ENCODE measurements at regions not wholly inside any gene's neighbourhood (a gene's known extent, or its start where the extent isn't known, plus 50 kb on each side); places are given as distances from the start of the nearest gene placed in this dataset.

DNA sequence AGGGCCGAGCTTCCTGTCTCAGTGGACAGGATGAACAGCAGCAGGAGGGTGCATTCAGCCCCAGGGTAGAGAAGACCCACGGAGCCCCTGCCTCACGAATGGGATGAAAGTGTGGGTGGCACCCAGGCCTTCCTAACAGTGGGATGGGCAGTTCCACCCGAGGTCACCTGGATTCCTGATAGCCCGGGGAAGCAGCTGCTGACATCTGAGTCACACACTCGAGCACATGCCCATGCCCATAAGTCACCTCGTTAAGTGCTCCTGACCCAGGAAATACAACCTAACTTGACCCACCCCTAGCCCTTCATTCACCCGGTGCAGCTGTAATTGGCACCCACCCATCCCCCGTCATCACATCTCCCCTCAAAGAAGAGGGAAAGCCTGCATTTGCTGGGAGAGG, 85.3 kb upstream of the FOXF1 start:
- DNase-seq (ENCODE audit: insufficient read length) = no peak
- TF ChIP-seq POLR2A (IDR thresholded peaks at IDR 0.05; ENCODE audit: low read depth, low read length) = no peak
- TF ChIP-seq TAF1 (IDR thresholded peaks at IDR 0.05; ENCODE audit: borderline replicate concordance, low read depth, low read length) = no peak
- TF ChIP-seq POLR2AphosphoS5 (IDR thresholded peaks at IDR 0.05; ENCODE audit: low read depth, low read length) = no peak
- FAIRE-seq = no peak

- no peak for FAIRE-seq
- DNase-seq (ENCODE audit: insufficient read length) = no peak
- TF ChIP-seq TAF1 (IDR thresholded peaks at IDR 0.05; ENCODE audit: borderline replicate concordance, low read depth, low read length) = no peak
- TF ChIP-seq POLR2AphosphoS5 (IDR thresholded peaks at IDR 0.05; ENCODE audit: low read depth, low read length) = no peak
- TF ChIP-seq POLR2A (IDR thresholded peaks at IDR 0.05; ENCODE audit: low read depth, low read length) = no peak
These were observed 84.2 kb upstream of the FOXF1 start for GRCh38 chr16:86426063-86426642.

DNA sequence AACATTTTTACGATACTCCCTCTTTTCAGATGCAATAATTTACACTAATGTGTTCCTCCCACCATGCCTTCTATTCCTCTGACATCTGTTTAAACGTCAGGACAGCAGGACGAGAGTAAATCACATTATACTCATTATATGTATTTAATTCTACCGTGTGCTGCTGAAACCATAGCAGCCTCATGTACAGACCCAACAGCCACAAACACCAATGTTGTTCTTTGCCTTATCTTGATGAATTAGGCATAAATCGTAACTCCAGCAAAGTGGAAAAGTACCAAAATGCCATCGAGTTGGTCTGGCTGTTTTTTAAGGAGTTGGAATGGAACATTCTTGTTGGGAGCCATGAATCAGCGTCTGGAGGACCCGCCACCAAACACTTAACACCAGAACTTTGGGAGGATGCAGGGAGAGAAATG, 82.9 kb upstream of the FOXF1 start:
- no peak for DNase-seq (ENCODE audit: insufficient read length)
- FAIRE-seq = no peak
- TF ChIP-seq TAF1 (IDR thresholded peaks at IDR 0.05; ENCODE audit: borderline replicate concordance, low read depth, low read length) = no peak
- TF ChIP-seq POLR2AphosphoS5 (IDR thresholded peaks at IDR 0.05; ENCODE audit: low read depth, low read length) = no peak
- no peak for TF ChIP-seq POLR2A (IDR thresholded peaks at IDR 0.05; ENCODE audit: low read depth, low read length)

GRCh38 chr16:86428729-86429517, 81.4 kb upstream of the FOXF1 start:
- FAIRE-seq = no peak
- no peak for DNase-seq (ENCODE audit: insufficient read length)
- TF ChIP-seq TAF1 (IDR thresholded peaks at IDR 0.05; ENCODE audit: borderline replicate concordance, low read depth, low read length) = no peak
- no peak for TF ChIP-seq POLR2AphosphoS5 (IDR thresholded peaks at IDR 0.05; ENCODE audit: low read depth, low read length)
- no peak for TF ChIP-seq POLR2A (IDR thresholded peaks at IDR 0.05; ENCODE audit: low read depth, low read length)

DNA sequence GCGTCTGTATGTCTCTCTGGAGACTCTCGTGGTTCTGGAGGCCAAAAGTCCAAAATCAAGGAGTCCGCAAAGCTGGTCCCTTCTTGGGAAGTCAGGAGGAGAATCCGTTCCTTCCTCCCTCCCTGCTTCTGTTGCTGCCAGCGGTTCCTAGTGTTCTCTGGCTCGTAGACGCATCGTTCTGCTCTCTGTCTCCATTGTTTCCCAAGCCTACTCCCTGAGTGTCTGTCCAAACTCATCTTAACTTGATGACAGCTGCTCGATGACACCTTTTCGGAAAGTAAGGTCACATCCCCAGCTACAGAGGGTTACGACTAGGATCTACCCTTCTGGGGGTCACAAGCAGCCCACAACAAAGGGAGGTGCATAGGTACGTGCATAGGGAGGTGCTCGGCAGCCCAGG, 80.7 kb upstream of the FOXF1 start:
- FAIRE-seq = no peak
- no peak for DNase-seq (ENCODE audit: insufficient read length)
- TF ChIP-seq TAF1 (IDR thresholded peaks at IDR 0.05; ENCODE audit: borderline replicate concordance, low read depth, low read length) (no peak), POLR2A (IDR thresholded peaks at IDR 0.05; ENCODE audit: low read depth, low read length) (no peak), POLR2AphosphoS5 (IDR thresholded peaks at IDR 0.05; ENCODE audit: low read depth, low read length) (no peak)

GRCh38 chr16:86430814-86431213, 79.5 kb upstream of the FOXF1 start:
- FAIRE-seq = no peak

DNA sequence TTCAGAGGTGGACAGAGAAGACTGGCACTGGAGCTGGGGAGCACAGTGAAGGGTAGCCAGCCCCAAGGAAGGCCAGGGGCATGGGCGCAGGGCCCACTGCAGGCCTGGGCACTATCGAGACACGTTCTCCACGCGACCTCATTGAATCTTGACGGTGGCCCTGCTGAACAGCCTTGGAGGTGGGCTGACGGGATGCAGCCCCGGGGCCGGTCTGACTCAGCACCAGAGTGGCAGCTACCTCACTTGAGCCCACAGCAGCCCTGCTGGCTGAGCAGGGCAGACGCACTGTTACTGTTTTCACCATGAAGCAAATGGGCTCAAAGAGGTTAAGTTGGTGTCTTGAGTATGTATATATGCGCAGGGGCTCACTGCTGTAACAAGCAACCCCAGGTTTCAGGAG, 78.8 kb upstream of the FOXF1 start:
- TF ChIP-seq TAF1 (IDR thresholded peaks at IDR 0.05; ENCODE audit: borderline replicate concordance, low read depth, low read length) (no peak), POLR2AphosphoS5 (IDR thresholded peaks at IDR 0.05; ENCODE audit: low read depth, low read length) (no peak), POLR2A (IDR thresholded peaks at IDR 0.05; ENCODE audit: low read depth, low read length) (no peak)
- FAIRE-seq (no peak), DNase-seq (ENCODE audit: insufficient read length) (no peak)

More at GRCh38 chr16:86430814-86431213, 79.5 kb upstream of the FOXF1 start:
- DNase-seq (ENCODE audit: insufficient read length) = no peak
- no peak for TF ChIP-seq POLR2A (IDR thresholded peaks at IDR 0.05; ENCODE audit: low read depth, low read length)
- no peak for TF ChIP-seq TAF1 (IDR thresholded peaks at IDR 0.05; ENCODE audit: borderline replicate concordance, low read depth, low read length)
- no peak for TF ChIP-seq POLR2AphosphoS5 (IDR thresholded peaks at IDR 0.05; ENCODE audit: low read depth, low read length)

DNA sequence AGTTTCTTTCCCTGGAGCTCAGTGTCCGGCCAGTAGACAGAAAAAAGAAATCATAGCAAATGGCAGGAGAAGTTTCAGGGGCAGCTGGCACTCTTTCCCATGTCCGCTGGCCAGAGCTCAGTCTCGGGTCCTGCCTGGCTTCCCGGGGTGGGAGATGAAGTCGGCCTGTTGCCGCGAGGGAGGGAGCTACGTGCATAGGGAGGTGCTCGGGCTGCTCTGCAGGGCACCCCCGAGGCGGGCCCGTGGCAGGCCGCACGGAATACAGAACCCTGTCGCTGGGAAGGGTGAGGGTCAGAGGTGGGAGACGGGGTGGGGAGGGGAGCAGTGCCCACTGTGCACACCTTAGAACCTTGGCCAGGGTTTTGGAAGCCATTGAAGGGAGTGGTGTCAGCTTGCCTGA, 78.3 kb upstream of the FOXF1 start:
- no peak for TF ChIP-seq POLR2AphosphoS5 (IDR thresholded peaks at IDR 0.05; ENCODE audit: low read depth, low read length)
- no peak for DNase-seq (ENCODE audit: insufficient read length)
- FAIRE-seq = no peak

DNA sequence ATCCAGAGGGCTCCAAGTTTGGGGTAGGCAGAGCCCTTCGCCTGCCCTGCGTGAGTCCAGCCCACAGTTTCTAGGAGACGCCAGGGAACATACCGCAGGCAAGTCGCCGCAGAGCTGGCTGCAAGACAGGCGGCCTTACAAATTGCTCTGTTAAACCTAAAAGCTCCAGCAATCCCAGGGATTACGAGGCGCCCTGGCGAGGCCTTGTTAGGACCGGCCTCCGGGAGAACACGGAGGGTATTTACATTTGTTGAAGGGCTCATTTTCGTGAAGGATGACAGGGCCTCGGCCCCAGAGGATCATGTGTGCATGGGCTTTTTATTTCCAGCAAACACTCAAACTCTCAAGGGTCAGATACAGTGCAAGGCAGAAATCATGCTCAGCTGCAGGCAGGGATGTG, 77.6 kb upstream of the FOXF1 start:
- FAIRE-seq (no peak), DNase-seq (ENCODE audit: insufficient read length) (no peak)
- no peak for TF ChIP-seq TAF1 (IDR thresholded peaks at IDR 0.05; ENCODE audit: borderline replicate concordance, low read depth, low read length)
- no peak for TF ChIP-seq POLR2AphosphoS5 (IDR thresholded peaks at IDR 0.05; ENCODE audit: low read depth, low read length)
- no peak for TF ChIP-seq POLR2A (IDR thresholded peaks at IDR 0.05; ENCODE audit: low read depth, low read length)

DNA sequence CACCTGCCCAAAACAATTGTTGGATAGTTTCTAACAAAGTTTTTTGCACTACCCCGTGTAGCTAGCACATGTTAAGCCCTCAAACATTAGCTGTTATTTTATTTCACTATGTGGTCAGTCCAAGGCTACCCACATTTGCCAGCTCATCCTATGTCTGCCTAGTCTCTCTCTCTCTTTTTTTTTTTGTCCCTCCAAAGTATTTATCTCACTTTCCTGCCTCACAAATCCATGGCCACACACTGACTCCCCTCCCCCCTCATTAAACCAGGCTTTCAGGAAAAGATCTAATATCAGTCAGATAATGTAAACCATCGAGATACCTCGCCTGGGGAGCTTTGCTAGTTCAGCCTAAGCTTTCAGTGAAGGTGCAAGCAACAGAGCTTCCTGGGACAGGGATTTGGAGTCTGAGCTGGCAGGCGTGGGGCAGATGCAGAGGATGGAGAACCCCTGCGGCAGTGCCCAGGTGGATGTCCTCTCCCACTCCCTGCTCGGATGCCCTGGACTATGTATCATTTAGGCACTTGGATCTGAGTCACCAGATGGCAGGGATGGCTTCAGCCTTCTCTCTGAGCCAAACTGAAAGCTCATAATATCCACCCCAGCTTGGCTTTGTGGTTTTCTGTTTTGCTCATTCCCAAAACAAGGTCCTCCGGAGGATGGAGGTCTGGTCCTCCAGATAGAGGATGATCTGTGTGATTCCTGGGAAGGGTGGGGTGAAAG, 73.7 kb upstream of the FOXF1 start:
- FAIRE-seq = no peak
- TF ChIP-seq POLR2A (IDR thresholded peaks at IDR 0.05; ENCODE audit: low read depth, low read length) = no peak
- no peak for TF ChIP-seq POLR2AphosphoS5 (IDR thresholded peaks at IDR 0.05; ENCODE audit: low read depth, low read length)
- TF ChIP-seq TAF1 (IDR thresholded peaks at IDR 0.05; ENCODE audit: borderline replicate concordance, low read depth, low read length) = no peak

GRCh38 chr16:86437348-86437747, 73.0 kb upstream of the FOXF1 start:
- DNase-seq (ENCODE audit: insufficient read length) (no peak), FAIRE-seq (no peak)
- TF ChIP-seq TAF1 (IDR thresholded peaks at IDR 0.05; ENCODE audit: borderline replicate concordance, low read depth, low read length) (no peak), POLR2A (IDR thresholded peaks at IDR 0.05; ENCODE audit: low read depth, low read length) (no peak), POLR2AphosphoS5 (IDR thresholded peaks at IDR 0.05; ENCODE audit: low read depth, low read length) (no peak)

More for the DNA sequence above, 73.7 kb upstream of the FOXF1 start:
- DNase-seq (ENCODE audit: insufficient read length) = no peak

DNA sequence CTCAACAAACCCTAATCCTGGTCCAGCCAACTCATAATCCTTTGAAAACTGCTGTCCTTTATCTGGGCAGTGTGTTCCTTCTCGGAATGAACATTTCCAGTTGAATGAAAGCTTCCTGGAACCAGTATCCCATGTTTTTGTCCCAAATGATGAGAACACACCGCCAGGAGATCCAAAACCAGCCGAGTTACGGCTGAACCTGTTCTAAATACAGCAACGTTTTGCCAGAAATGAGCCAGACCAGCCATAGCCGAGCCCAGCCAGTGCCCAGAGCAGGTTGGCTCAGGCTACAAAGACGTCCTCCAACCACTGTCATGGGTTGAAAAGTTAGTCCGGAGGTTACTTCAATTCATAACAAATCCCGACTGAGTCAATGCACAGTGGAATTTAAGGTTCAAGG, 67.6 kb upstream of the FOXF1 start:
- no peak for TF ChIP-seq TAF1 (IDR thresholded peaks at IDR 0.05; ENCODE audit: borderline replicate concordance, low read depth, low read length)
- no peak for TF ChIP-seq POLR2A (IDR thresholded peaks at IDR 0.05; ENCODE audit: low read depth, low read length)
- no peak for TF ChIP-seq POLR2AphosphoS5 (IDR thresholded peaks at IDR 0.05; ENCODE audit: low read depth, low read length)
- FAIRE-seq (no peak), DNase-seq (ENCODE audit: insufficient read length) (no peak)
